Activated T-cell treated with anti-CD3 and anti-CD28 coated beads for 24 hours (primary cell): ENCODE measurements at regions not wholly inside any gene's neighbourhood (a gene's known extent, or its start where the extent isn't known, plus 50 kb on each side); places are given as distances from the start of the nearest gene placed in this dataset.

Experiments used
- DNase-seq: peaks from one replicate; pipeline ENCODE4 v3.0.0-alpha.2; 2020; ENCODE audit warnings: low read depth

- no peak for DNase-seq
Observed at GRCh38 chr2:30339071-30339470, 107.7 kb downstream of the LBH start.

GRCh38 chr2:30341500-30342267, 105.4 kb upstream of the LCLAT1 start:
- no peak for DNase-seq

- no peak for DNase-seq
Observed at GRCh38 chr2:30346471-30347169, 100.4 kb upstream of the LCLAT1 start.

GRCh38 chr2:30348825-30349224, 98.2 kb upstream of the LCLAT1 start:
- DNase-seq: no peak

GRCh38 chr2:30349691-30350090, 97.4 kb upstream of the LCLAT1 start:
- no peak for DNase-seq

- DNase-seq: no peak
Observed at GRCh38 chr2:30351116-30351515, 95.9 kb upstream of the LCLAT1 start.

GRCh38 chr2:30351949-30352348, 95.1 kb upstream of the LCLAT1 start:
- no peak for DNase-seq

GRCh38 chr2:30354150-30354549, 92.9 kb upstream of the LCLAT1 start:
- DNase-seq: no peak

- DNase-seq: no peak
Observed at GRCh38 chr2:30354621-30355020, 92.4 kb upstream of the LCLAT1 start.

GRCh38 chr2:30355306-30355705, 91.7 kb upstream of the LCLAT1 start:
- DNase-seq: no peak

- no peak for DNase-seq
Observed at GRCh38 chr2:30356071-30356470, 91.0 kb upstream of the LCLAT1 start.

- DNase-seq: no peak
Observed at GRCh38 chr2:30356776-30357175, 90.3 kb upstream of the LCLAT1 start.

- no peak for DNase-seq
Observed at GRCh38 chr2:30358351-30358750, 88.7 kb upstream of the LCLAT1 start.

GRCh38 chr2:30358842-30359241, 88.2 kb upstream of the LCLAT1 start:
- no peak for DNase-seq

GRCh38 chr2:30359644-30360167, 87.3 kb upstream of the LCLAT1 start:
- DNase-seq: no peak

GRCh38 chr2:30361751-30362394, 85.2 kb upstream of the LCLAT1 start:
- DNase-seq: no peak

GRCh38 chr2:30362468-30363081, 84.5 kb upstream of the LCLAT1 start:
- no peak for DNase-seq

- no peak for DNase-seq
Observed at GRCh38 chr2:30363406-30363805, 83.6 kb upstream of the LCLAT1 start.

GRCh38 chr2:30365201-30365600, 81.8 kb upstream of the LCLAT1 start:
- DNase-seq: no peak

- DNase-seq: peak; percentile 36
Observed at GRCh38 chr2:30366199-30366691, 80.8 kb upstream of the LCLAT1 start.

- DNase-seq: no peak
Observed at GRCh38 chr2:30367232-30368070, 79.6 kb upstream of the LCLAT1 start.
